AG04450 (cell line): ENCODE measurements at regions not wholly inside any gene's neighbourhood (a gene's known extent, or its start where the extent isn't known, plus 50 kb on each side); places are given as distances from the start of the nearest gene placed in this dataset.

Source experiments
- CTCF ChIA-PET: fragments of 300-600, 350-600 bp; formaldehyde crosslinking; extraction: SDS; loops from one replicate; lab custom pipeline; 2022; ENCODE audit warnings: antibody characterized with exemption, inconsistent platforms; lab: Charles Lee
- POLR2A ChIA-PET: fragments of 350-600 bp; formaldehyde crosslinking; extraction: SDS; loops from one replicate; lab custom pipeline; 2021; ENCODE audit warnings: antibody characterized with exemption, inconsistent platforms; lab: Yijun Ruan, JAX
- DNase-seq: peaks from one replicate; pipeline ENCODE4 v3.0.0-alpha.2; 2011; ENCODE audit warnings: low read depth, low spot score
- H3K27ac ChIP-seq: one replicate; pipeline ENCODE4 v1.5.1; 2012; ENCODE audit warnings: low read depth, low read length, control low read depth
- H3K27me3 ChIP-seq: one replicate; pipeline ENCODE4 v1.6.0; 2012; ENCODE audit warnings: low read length; ENCODE audit not compliant: control insufficient read depth, insufficient read depth
- H3K4me3 ChIP-seq: 2 replicates; pipeline ENCODE4 v1.5.1; 2011; ENCODE audit warnings: mild to moderate bottlenecking, low read depth, low read length, control low read depth
- H3K9me3 ChIP-seq: 2 replicates; pipeline ENCODE4 v1.5.1; 2012; ENCODE audit warnings: low read length; ENCODE audit not compliant: control insufficient read depth, insufficient read depth
- CTCF ChIP-seq: IDR thresholded peaks from 2 replicates; pipeline ENCODE4 v1.5.1; 2011; ENCODE audit warnings: low read depth, low read length, control low read depth, inconsistent platforms

GRCh38 chr7:95662987-95663386 is 66.7 kb upstream of the PDK4 start:
- ChIA-PET POLR2A (no interaction called here), CTCF (interaction anchor here (1.0 kb wide), 1 partner anchor 27 kb away, joined by 4 read pairs; no protein-coding TSS in a partner anchor)
- Histone ChIP-seq H3K4me3 (no peak overlapping the region), H3K27ac (no peak overlapping the region), H3K9me3 (no peaks in the 10 kb centered on the region), H3K27me3 (no peaks in the 10 kb centered on the region)
- TF ChIP-seq CTCF, result no peak
- no peak for DNase-seq

- H3K4me3 ChIP-seq, result no peak overlapping the region
- H3K27me3 ChIP-seq, result no peaks in the 10 kb centered on the region
- H3K9me3 ChIP-seq, result no peaks in the 10 kb centered on the region
- POLR2A ChIA-PET, result no interaction called here
- CTCF ChIA-PET, result interaction anchor here (1.5 to 1.7 kb wide), 2 partner anchors 28 to 115 kb away, joined by 3 to 6 read pairs; no protein-coding TSS in a partner anchor
- H3K27ac ChIP-seq, result no peak overlapping the region
- no peak for DNase-seq
- no peak for TF ChIP-seq CTCF
Observed at GRCh38 chr7:95660023-95660434, 63.7 kb upstream of the PDK4 start.

GRCh38 chr7:95658676-95659075 is 62.4 kb upstream of the PDK4 start:
- POLR2A ChIA-PET, result no interaction called here
- no peak overlapping the region for H3K27ac ChIP-seq
- CTCF ChIA-PET, result no interaction called here

GRCh38 chr7:95649546-95649945 is 53.2 kb upstream of the PDK4 start:
- ChIA-PET CTCF (interaction anchor here (1.0 kb wide), 1 partner anchor 138 kb away, joined by 3 read pairs; no protein-coding TSS in a partner anchor), POLR2A (no interaction called here)
- TF ChIP-seq CTCF, result no peak
- Histone ChIP-seq H3K27me3 (no peaks in the 10 kb centered on the region), H3K9me3 (no peaks in the 10 kb centered on the region), H3K27ac (no peak overlapping the region), H3K4me3 (no peak overlapping the region)
- no peak for DNase-seq

More at GRCh38 chr7:95658676-95659075, 62.4 kb upstream of the PDK4 start:
- no peaks in the 10 kb centered on the region for H3K27me3 ChIP-seq
- H3K4me3 ChIP-seq, result no peak overlapping the region
- H3K9me3 ChIP-seq, result no peaks in the 10 kb centered on the region
- no peak for TF ChIP-seq CTCF
- no peak for DNase-seq

GRCh38 chr7:95646350-95646749 is 50.0 kb upstream of the PDK4 start:
- Histone ChIP-seq H3K4me3 (no peak overlapping the region), H3K27ac (no peak overlapping the region), H3K9me3 (no peaks in the 10 kb centered on the region), H3K27me3 (no peaks in the 10 kb centered on the region)
- DNase-seq, result no peak
- ChIA-PET POLR2A (no interaction called here), CTCF (no interaction called here)
- TF ChIP-seq CTCF, result no peak
